Spleen (tissue), 11 donors: ENCODE measurements at regions not wholly inside any gene's neighbourhood (a gene's known extent, or its start where the extent isn't known, plus 50 kb on each side); places are given as distances from the start of the nearest gene placed in this dataset.

Experiments used
- DNase-seq: peaks from one replicate; pipeline ENCODE4 v3.0.0-alpha.2; 2020
- H3K27ac ChIP-seq, 8 donors: fragments of 200-600 bp; sonication (generic) in 7 of 8; 1 replicate in 4 of 8; 2 replicates in 4 of 8; pipeline versions ENCODE4 v1.5.0 to v1.8.0; 2016 to 2021; ENCODE audit warnings: inconsistent platforms in 4 of 8, mild to moderate bottlenecking in 4 of 8, moderate library complexity in 1 of 8
- H3K27me3 ChIP-seq, 7 donors: fragments of 200-600 bp; sonication (generic) in 6 of 7; replicated peaks in 1 of 7; 1 replicate in 4 of 7; 2 replicates in 3 of 7; pipeline versions ENCODE4 v1.5.0 to v1.8.0; 2016 to 2021; ENCODE audit warnings: inconsistent platforms in 3 of 7, mild to moderate bottlenecking in 1 of 7
- H3K36me3 ChIP-seq, 6 donors: fragments of 200-600 bp; sonication (generic) in 5 of 6; 1 replicate in 4 of 6; 2 replicates in 2 of 6; pipeline versions ENCODE4 v1.5.0 to v1.8.0; 2016 to 2021; ENCODE audit warnings: inconsistent platforms in 2 of 6
- H3K4me1 ChIP-seq, 6 donors: fragments of 200-600 bp; sonication (generic) in 5 of 6; 1 replicate in 3 of 6; 2 replicates in 3 of 6; pipeline versions ENCODE4 v1.5.0 to v1.8.0; 2016 to 2021; ENCODE audit warnings: inconsistent platforms in 3 of 6
- H3K4me3 ChIP-seq, 8 donors: fragments of 200-600 bp; sonication (generic) in 7 of 8; 1 replicate in 4 of 8; 2 replicates in 4 of 8; pipeline versions ENCODE4 v1.5.0 to v1.8.0; 2016 to 2021; ENCODE audit warnings: inconsistent platforms in 4 of 8, mild to moderate bottlenecking in 4 of 8, moderate library complexity in 2 of 8
- H3K9me3 ChIP-seq, 8 donors: fragments of 200-600 bp; sonication (generic) in 7 of 8; 1 replicate in 4 of 8; 2 replicates in 4 of 8; pipeline versions ENCODE4 v1.5.0 to v1.8.0; 2016 to 2021; ENCODE audit warnings: inconsistent platforms in 4 of 8
- POLR2A ChIP-seq, 3 donors: fragments of 450-650 bp; IDR thresholded peaks; one replicate each; pipeline ENCODE4 v1.5.1; 2017; ENCODE audit warnings: antibody characterized with exemption in 3 of 3, mild to moderate bottlenecking in 1 of 3
- POLR2AphosphoS5 ChIP-seq, 3 donors: sonication (generic); formaldehyde crosslinking; IDR thresholded peaks; one replicate each; pipeline ENCODE4 v1.5.1; 2017; ENCODE audit warnings: antibody characterized with exemption in 3 of 3
- WGBS, 5 donors: extraction: QIAGEN DNeasy Blood & Tissue Kit in 3 of 5; methylation state at CpG; one replicate each; pipeline versions ENCODE4 v1.1.5 to v1.1.7; 2013 to 2018; 5-methylcytosine and 5-hydroxymethylcytosine counted together
- intact Hi-C: fragments of 100-400 bp; cut with DNase I; formaldehyde crosslinking; loops from one replicate; pipeline ENCODE4 v1.15.0; 2023; ENCODE audit warnings: low total_unique reads
- TF ChIP-seq, protein P1 (sequence below), 11 experiments: fragments of 200-600 bp in 7 of 11; fragments of 450-650 bp in 4 of 11; sonication (generic) in 4 of 11; IDR thresholded peaks in 8 of 11; conservative IDR thresholded peaks in 3 of 11; 1 replicate in 7 of 11; 2 replicates in 4 of 11; pipeline versions ENCODE4 v1.4.0 to v1.8.0; 2016 to 2021; ENCODE audit warnings: antibody characterized with exemption in 11 of 11, inconsistent platforms in 4 of 11, mild to moderate bottlenecking in 1 of 11
- donor health status: healthy with polysubstance abuse.
- donor health status: DM: no; HTN: no; CAD: no; lungs with moderate emphysema.
- donor health status: DM: no; HTN: no; CAD: no.
- donor health status: Bipolar disorder and iron deficiency.
- donor health status: healthy.
- donor health status: DM: no; HTN: no; CAD: no.
- donor health status: DM: yes; HTN: yes; CAD: no.

DNA sequence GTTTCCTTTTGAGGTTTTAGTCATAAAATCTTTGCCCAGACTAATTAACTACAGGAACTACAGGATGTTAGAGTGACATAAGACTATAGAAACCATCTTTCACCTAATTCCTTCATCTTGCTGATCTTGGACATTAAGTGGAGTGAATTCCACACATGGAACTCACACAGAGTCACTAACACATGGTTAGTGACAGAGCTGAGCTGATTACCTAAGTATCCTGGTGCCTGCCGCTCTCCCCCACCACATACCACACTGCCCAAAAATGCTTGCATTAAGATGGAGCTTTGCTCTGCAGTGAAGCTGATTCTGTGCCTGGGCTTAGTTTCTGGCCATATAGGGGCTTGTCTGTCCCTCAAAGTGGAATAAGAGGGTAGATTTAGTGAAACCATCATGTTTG is 332.9 kb upstream of the NT5C1B start:
- WGBS, 5 donors: 87 to 100% (median 93%) methylated on average over 1 of the region's 1 CpG
- no peak for TF ChIP-seq POLR2A (IDR thresholded peaks at IDR 0.05)
- TF ChIP-seq, protein P1, sequence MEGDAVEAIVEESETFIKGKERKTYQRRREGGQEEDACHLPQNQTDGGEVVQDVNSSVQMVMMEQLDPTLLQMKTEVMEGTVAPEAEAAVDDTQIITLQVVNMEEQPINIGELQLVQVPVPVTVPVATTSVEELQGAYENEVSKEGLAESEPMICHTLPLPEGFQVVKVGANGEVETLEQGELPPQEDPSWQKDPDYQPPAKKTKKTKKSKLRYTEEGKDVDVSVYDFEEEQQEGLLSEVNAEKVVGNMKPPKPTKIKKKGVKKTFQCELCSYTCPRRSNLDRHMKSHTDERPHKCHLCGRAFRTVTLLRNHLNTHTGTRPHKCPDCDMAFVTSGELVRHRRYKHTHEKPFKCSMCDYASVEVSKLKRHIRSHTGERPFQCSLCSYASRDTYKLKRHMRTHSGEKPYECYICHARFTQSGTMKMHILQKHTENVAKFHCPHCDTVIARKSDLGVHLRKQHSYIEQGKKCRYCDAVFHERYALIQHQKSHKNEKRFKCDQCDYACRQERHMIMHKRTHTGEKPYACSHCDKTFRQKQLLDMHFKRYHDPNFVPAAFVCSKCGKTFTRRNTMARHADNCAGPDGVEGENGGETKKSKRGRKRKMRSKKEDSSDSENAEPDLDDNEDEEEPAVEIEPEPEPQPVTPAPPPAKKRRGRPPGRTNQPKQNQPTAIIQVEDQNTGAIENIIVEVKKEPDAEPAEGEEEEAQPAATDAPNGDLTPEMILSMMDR (IDR thresholded peaks at IDR 0.05 in 8 of 11, conservative IDR thresholded peaks at IDR 0.05 in 3 of 11): no peak
- TF ChIP-seq POLR2AphosphoS5 (IDR thresholded peaks at IDR 0.05): no peak
- no peak for DNase-seq

DNA sequence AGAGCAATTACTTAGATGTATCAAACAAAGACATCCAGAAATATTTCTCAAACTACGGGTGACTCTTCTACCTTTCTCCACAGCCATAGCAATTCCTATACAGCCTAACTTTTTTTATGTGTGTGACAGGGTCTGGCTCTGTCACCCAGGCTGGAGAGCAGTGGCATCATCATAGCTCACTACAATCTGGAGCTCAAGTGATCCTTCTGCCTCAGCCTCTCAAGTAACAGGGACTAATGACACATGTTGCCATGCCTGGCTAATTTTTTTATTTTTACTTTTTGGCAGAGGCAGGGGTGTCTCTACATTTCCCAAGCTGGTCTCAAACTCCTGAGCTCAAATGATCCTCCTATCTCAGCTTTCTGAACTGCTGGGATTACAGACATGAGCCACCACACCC is 328.9 kb upstream of the NT5C1B start:
- Histone ChIP-seq H3K27ac (no peak overlapping the region), H3K4me1 (no peaks in the 10 kb centered on the region), H3K36me3 (no peaks in the 10 kb centered on the region), H3K4me3 (no peak overlapping the region), H3K27me3 (no peaks in the 10 kb centered on the region), H3K9me3 (peaks cover 0 to 5% (median 0%) of the 10 kb centered on the region in 8 donors)
- 0 to 50% (median 45%) methylated on average over 1 of the region's 1 CpG for WGBS, 5 donors
- intact Hi-C loops: no loop called here
- no peak for DNase-seq
- TF ChIP-seq, protein P1 (IDR thresholded peaks at IDR 0.05 in 8 of 11, conservative IDR thresholded peaks at IDR 0.05 in 3 of 11): no peak
- TF ChIP-seq POLR2AphosphoS5 (IDR thresholded peaks at IDR 0.05) (no peak), POLR2A (IDR thresholded peaks at IDR 0.05) (no peak)

More for the DNA sequence above, 332.9 kb upstream of the NT5C1B start:
- peaks cover 0 to 3% (median 0%) of the 10 kb centered on the region in 6 donors for H3K4me1 ChIP-seq
- peaks cover 0 to 7% (median 2%) of the 10 kb centered on the region in 8 donors for H3K9me3 ChIP-seq
- intact Hi-C loops: no loop called here
- H3K27me3 ChIP-seq: no peaks in the 10 kb centered on the region
- no peaks in the 10 kb centered on the region for H3K36me3 ChIP-seq
- H3K27ac ChIP-seq: no peak overlapping the region
- H3K4me3 ChIP-seq: no peak overlapping the region

DNA sequence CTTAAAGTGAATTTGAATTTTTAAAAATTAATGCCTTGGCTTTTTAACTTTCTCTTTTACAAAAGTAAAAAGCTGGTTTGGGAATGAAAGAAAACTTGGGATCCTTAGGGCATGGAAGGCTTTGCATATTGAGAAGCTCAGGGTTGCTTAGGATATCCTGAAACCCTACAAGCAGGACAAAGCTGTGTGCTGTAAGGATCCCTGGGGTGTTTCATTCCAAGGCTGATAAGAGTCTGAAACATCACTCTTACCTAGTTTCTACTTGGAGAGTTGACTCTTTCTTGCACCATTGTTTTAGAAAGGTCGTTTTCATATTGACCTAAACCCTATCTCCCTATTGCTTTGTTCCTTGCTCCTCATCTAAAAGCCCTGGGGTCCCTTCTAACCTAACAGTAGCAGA is 325.9 kb upstream of the NT5C1B start:
- no peak overlapping the region for H3K27ac ChIP-seq
- H3K36me3 ChIP-seq: no peaks in the 10 kb centered on the region
- no peak overlapping the region for H3K4me3 ChIP-seq
- WGBS, 5 donors: 27 to 37% (median 33%) methylated on average over 1 of the region's 1 CpG
- intact Hi-C loops: no loop called here
- no peaks in the 10 kb centered on the region for H3K4me1 ChIP-seq
- no peaks in the 10 kb centered on the region for H3K9me3 ChIP-seq
- H3K27me3 ChIP-seq: no peaks in the 10 kb centered on the region
- no peak for DNase-seq
- TF ChIP-seq POLR2A (IDR thresholded peaks at IDR 0.05) (no peak), POLR2AphosphoS5 (IDR thresholded peaks at IDR 0.05) (no peak)
- TF ChIP-seq, protein P1 (IDR thresholded peaks at IDR 0.05 in 8 of 11, conservative IDR thresholded peaks at IDR 0.05 in 3 of 11): no peak

DNA sequence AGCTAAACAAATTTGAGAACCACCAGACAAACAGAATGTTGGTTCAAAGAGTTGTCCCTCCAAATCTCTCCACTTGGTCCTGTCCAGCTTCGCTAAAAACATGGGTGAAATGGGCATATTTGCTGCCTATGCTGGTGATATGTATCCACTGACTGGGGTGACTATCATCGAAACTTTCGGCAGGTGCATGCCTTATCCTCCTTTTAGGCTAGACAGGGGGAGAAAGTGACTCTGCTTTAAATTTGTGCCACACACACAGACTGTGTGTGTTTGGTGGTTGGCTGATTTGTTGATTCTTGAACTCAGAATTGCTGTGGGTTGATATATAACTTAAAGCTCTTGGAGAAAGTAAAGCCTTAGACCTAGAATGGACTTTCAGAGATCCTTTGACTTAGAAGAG is 324.1 kb upstream of the NT5C1B start:
- no peak for TF ChIP-seq POLR2A (IDR thresholded peaks at IDR 0.05)
- no peak for TF ChIP-seq POLR2AphosphoS5 (IDR thresholded peaks at IDR 0.05)
- TF ChIP-seq, protein P1 (IDR thresholded peaks at IDR 0.05 in 8 of 11, conservative IDR thresholded peaks at IDR 0.05 in 3 of 11): no peak
- no peak for DNase-seq
- intact Hi-C loops: no loop called here
- H3K36me3 ChIP-seq: no peaks in the 10 kb centered on the region
- 87 to 97% (median 93%) methylated on average over 3 of the region's 3 CpGs for WGBS, 5 donors
- H3K4me3 ChIP-seq: no peak overlapping the region
- H3K9me3 ChIP-seq: no peaks in the 10 kb centered on the region
- no peak overlapping the region for H3K27ac ChIP-seq
- no peaks in the 10 kb centered on the region for H3K27me3 ChIP-seq
- no peaks in the 10 kb centered on the region for H3K4me1 ChIP-seq
